Ovary (tissue), 7 donors: ENCODE measurements at regions not wholly inside any gene's neighbourhood (a gene's known extent, or its start where the extent isn't known, plus 50 kb on each side); places are given as distances from the start of the nearest gene placed in this dataset.

Experiments used
- DNase-seq, 5 donors: peaks; one replicate each; pipeline ENCODE4 v3.0.0-alpha.2; 2019 to 2020
- H3K27ac ChIP-seq, 2 donors: fragments of 200-600 bp; one replicate each; pipeline versions ENCODE4 v1.5.1 to v1.8.0; 2019 to 2022
- H3K27me3 ChIP-seq: fragments of 200-600 bp; one replicate; pipeline ENCODE4 v1.8.0; 2022
- H3K36me3 ChIP-seq: fragments of 200-600 bp; sonication (generic); one replicate; pipeline ENCODE4 v1.5.1; 2019
- H3K4me1 ChIP-seq: one replicate; pipeline ENCODE4 v1.8.1; 2013; ENCODE audit warnings: mild to moderate bottlenecking, moderate library complexity; ENCODE audit not compliant: insufficient read depth
- H3K4me3 ChIP-seq: fragments of 200-600 bp; sonication (generic); one replicate; pipeline ENCODE4 v1.5.1; 2017
- H3K9me3 ChIP-seq, 2 donors: fragments of 200-600 bp in 1 of 2; sonication (generic) in 1 of 2; one replicate each; pipeline versions ENCODE4 v1.5.1 to v1.8.1; 2013 to 2019; ENCODE audit warnings: mild to moderate bottlenecking in 1 of 2, moderate library complexity in 1 of 2
- CTCF ChIP-seq, 3 donors: fragments of 450-650 bp in 2 of 3; fragments of 200-600 bp in 1 of 3; IDR thresholded peaks; one replicate each; pipeline versions ENCODE4 v1.5.1 to v1.8.0; 2016 to 2022; ENCODE audit warnings: antibody characterized with exemption in 3 of 3, mild to moderate bottlenecking in 1 of 3
- EP300 ChIP-seq: sonication (generic); formaldehyde crosslinking; IDR thresholded peaks from one replicate; pipeline ENCODE4 v1.6.1; 2017; ENCODE audit warnings: antibody characterized with exemption
- POLR2A ChIP-seq: fragments of 450-650 bp; IDR thresholded peaks from one replicate; pipeline ENCODE4 v1.6.1; 2017; ENCODE audit warnings: antibody characterized with exemption, mild to moderate bottlenecking, moderate library complexity
- WGBS, 3 donors: extraction: QIAGEN DNeasy Blood & Tissue Kit in 1 of 3; methylation state at CpG; one replicate each; pipeline versions ENCODE4 v1.1.5 to v1.1.7; 2013 to 2017; 5-methylcytosine and 5-hydroxymethylcytosine counted together
- intact Hi-C, 4 donors: fragments of 100-400 bp; cut with DNase I; formaldehyde crosslinking; loops; one replicate each; pipeline versions ENCODE4 v1.11.0 to v1.15.1; 2022 to 2023
- donor health status: DM: no; HTN: no; CAD: no; lungs with moderate emphysema.
- donor health status: DM: no; HTN: no; CAD: no.
- donor health status: Bipolar disorder and iron deficiency.
- donor health status: DM: no; HTN: no; CAD: no.
- donor health status: DM: yes; HTN: yes; CAD: no.

- intact Hi-C loops = no loop called here
- WGBS, 3 donors = 67 to 71% (median 68%) methylated on average over 3 of the region's 3 CpGs
Measured at GRCh38 chrX:8278557-8278956, 107.5 kb upstream of the VCX2 start.

DNA sequence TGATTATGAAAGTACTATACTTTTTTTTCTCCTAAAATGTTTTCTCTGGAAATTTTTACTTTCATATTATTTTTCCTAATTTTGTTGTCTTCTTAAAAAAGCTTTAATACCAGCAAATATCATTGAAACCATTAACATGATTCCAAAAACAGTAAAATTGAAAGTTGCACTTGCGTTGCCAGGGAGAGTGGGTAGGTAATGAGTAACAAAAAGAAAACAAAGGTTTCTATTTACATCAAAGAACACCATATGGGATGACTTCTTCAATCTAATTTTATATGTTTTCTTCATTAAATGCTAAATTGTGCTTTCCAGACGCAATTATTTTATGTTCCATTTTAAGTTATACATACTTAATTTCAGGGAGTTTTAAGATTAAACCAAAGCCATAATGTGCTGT lies 108.3 kb upstream of the VCX2 start:
- 45 to 88% (median 70%) methylated on average over 2 of the region's 2 CpGs for WGBS, 3 donors
- DNase-seq = no peak
- no peaks in the 10 kb centered on the region for H3K27me3 ChIP-seq
- no peak overlapping the region for H3K4me3 ChIP-seq
- no peak overlapping the region for H3K27ac ChIP-seq
- H3K9me3 ChIP-seq = no peaks in the 10 kb centered on the region
- intact Hi-C loops = no loop called here
- H3K4me1 ChIP-seq = no peaks in the 10 kb centered on the region
- no peak for TF ChIP-seq CTCF (IDR thresholded peaks at IDR 0.05)
- TF ChIP-seq EP300 = no peak
- TF ChIP-seq POLR2A = no peak
- H3K36me3 ChIP-seq = no peaks in the 10 kb centered on the region

More at GRCh38 chrX:8278557-8278956, 107.5 kb upstream of the VCX2 start:
- Histone ChIP-seq H3K36me3 (no peaks in the 10 kb centered on the region), H3K4me1 (no peaks in the 10 kb centered on the region), H3K4me3 (no peak overlapping the region), H3K27me3 (no peaks in the 10 kb centered on the region), H3K9me3 (no peaks in the 10 kb centered on the region), H3K27ac (no peak overlapping the region)
- no peak for DNase-seq
- TF ChIP-seq CTCF (IDR thresholded peaks at IDR 0.05) = no peak
- no peak for TF ChIP-seq EP300
- TF ChIP-seq POLR2A = no peak

GRCh38 chrX:8284131-8284530 lies 113.1 kb upstream of the VCX2 start:
- Histone ChIP-seq H3K36me3 (no peaks in the 10 kb centered on the region), H3K27ac (no peak overlapping the region), H3K9me3 (no peaks in the 10 kb centered on the region), H3K27me3 (no peaks in the 10 kb centered on the region), H3K4me1 (no peaks in the 10 kb centered on the region), H3K4me3 (no peak overlapping the region)
- DNase-seq = no peak
- WGBS, 3 donors = 51 to 74% (median 58%) methylated on average over 2 of the region's 2 CpGs
- TF ChIP-seq POLR2A (no peak), CTCF (IDR thresholded peaks at IDR 0.05) (no peak), EP300 (no peak)
- intact Hi-C loops = no loop called here

GRCh38 chrX:8288590-8288989 lies 117.5 kb upstream of the VCX2 start:
- Histone ChIP-seq H3K4me3 (no peak overlapping the region), H3K9me3 (no peaks in the 10 kb centered on the region), H3K36me3 (no peaks in the 10 kb centered on the region), H3K27ac (no peak overlapping the region), H3K27me3 (no peaks in the 10 kb centered on the region), H3K4me1 (no peaks in the 10 kb centered on the region)
- TF ChIP-seq CTCF (IDR thresholded peaks at IDR 0.05) (no peak), EP300 (no peak), POLR2A (no peak)
- intact Hi-C loops = no loop called here
- no peak for DNase-seq

- intact Hi-C loops = no loop called here
- Histone ChIP-seq H3K4me3 (no peak overlapping the region), H3K9me3 (no peaks in the 10 kb centered on the region), H3K27me3 (no peaks in the 10 kb centered on the region), H3K27ac (no peak overlapping the region), H3K36me3 (no peaks in the 10 kb centered on the region), H3K4me1 (no peaks in the 10 kb centered on the region)
- no peak for TF ChIP-seq CTCF (IDR thresholded peaks at IDR 0.05)
- no peak for TF ChIP-seq POLR2A
- no peak for TF ChIP-seq EP300
- DNase-seq = no peak
- 86 to 91% (median 90%) methylated on average over 1 of the region's 1 CpG for WGBS, 3 donors
Measured at GRCh38 chrX:8289523-8289922, 118.5 kb upstream of the VCX2 start.
